Effector memory CD4-positive, alpha-beta T cell (primary cell): ENCODE measurements at regions not wholly inside any gene's neighbourhood (a gene's known extent, or its start where the extent isn't known, plus 50 kb on each side); places are given as distances from the start of the nearest gene placed in this dataset.

Experiments used
- DNase-seq, 3 donors: peaks; one replicate each; pipeline ENCODE4 v3.0.0-alpha.2; 2020
- H3K27ac ChIP-seq: 2 replicates; pipeline ENCODE4 v1.7.0; 2013; ENCODE audit warnings: mild to moderate bottlenecking, low read length, moderate library complexity; ENCODE audit not compliant: insufficient read depth, poor library complexity, severe bottlenecking
- H3K27me3 ChIP-seq: replicated peaks from 2 replicates; pipeline ENCODE4 v1.7.0; 2013; ENCODE audit warnings: mild to moderate bottlenecking, low read length; ENCODE audit not compliant: insufficient read depth, control insufficient read depth, poor library complexity, severe bottlenecking
- H3K36me3 ChIP-seq: 2 replicates; pipeline ENCODE4 v1.7.0; 2013; ENCODE audit warnings: mild to moderate bottlenecking, low read length, moderate library complexity; ENCODE audit not compliant: control insufficient read depth, insufficient read depth
- H3K4me1 ChIP-seq: 2 replicates; pipeline ENCODE4 v1.7.0; 2013; ENCODE audit warnings: low read length, mild to moderate bottlenecking; ENCODE audit not compliant: control insufficient read depth, insufficient read depth, poor library complexity, severe bottlenecking
- H3K4me3 ChIP-seq: 2 replicates; pipeline ENCODE4 v1.7.0; 2013; ENCODE audit warnings: low read length, low read depth, mild to moderate bottlenecking; ENCODE audit not compliant: insufficient read depth, poor library complexity, severe bottlenecking
- H3K9me3 ChIP-seq: 2 replicates; pipeline ENCODE4 v1.7.0; 2013; ENCODE audit warnings: mild to moderate bottlenecking, low read length, moderate library complexity; ENCODE audit not compliant: control insufficient read depth

- no peaks in the 10 kb centered on the region for H3K9me3 ChIP-seq
- no peaks in the 10 kb centered on the region for H3K36me3 ChIP-seq
- H3K4me3 ChIP-seq, result no peak overlapping the region
- no peaks in the 10 kb centered on the region for H3K4me1 ChIP-seq
- no peak overlapping the region for H3K27ac ChIP-seq
- DNase-seq, result no peak
- no peaks in the 10 kb centered on the region for H3K27me3 ChIP-seq
These were observed 1380.5 kb upstream of the SPRY2 start for GRCh38 chr13:81721400-81721799.

DNA sequence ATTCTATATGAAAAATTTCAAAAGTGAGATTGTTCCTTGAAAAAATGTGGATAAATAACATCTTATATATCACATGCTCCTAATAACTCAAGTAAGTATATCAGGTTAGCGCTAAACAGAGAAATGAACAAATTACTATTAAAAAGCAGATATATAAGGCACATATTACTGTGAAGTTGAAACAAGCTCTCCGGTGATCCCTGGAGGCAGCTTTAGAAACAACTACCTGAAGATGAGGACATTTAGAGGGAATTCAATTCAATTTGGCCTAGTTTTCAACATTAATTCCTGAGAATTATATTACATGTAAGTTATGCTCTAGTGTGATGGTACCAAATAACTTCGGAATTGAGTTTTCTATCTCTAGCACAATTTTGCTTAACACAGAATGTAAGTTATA is 1373.6 kb upstream of the SPRY2 start:
- DNase-seq, result no peak
- Histone ChIP-seq H3K27ac (no peak overlapping the region), H3K9me3 (no peaks in the 10 kb centered on the region), H3K4me1 (no peaks in the 10 kb centered on the region), H3K27me3 (no peaks in the 10 kb centered on the region), H3K36me3 (no peaks in the 10 kb centered on the region), H3K4me3 (no peak overlapping the region)

GRCh38 chr13:81713201-81713600 is 1372.3 kb upstream of the SPRY2 start:
- no peaks in the 10 kb centered on the region for H3K4me1 ChIP-seq
- H3K4me3 ChIP-seq, result no peak overlapping the region
- DNase-seq, result no peak
- H3K27ac ChIP-seq, result no peak overlapping the region
- H3K9me3 ChIP-seq, result no peaks in the 10 kb centered on the region
- H3K36me3 ChIP-seq, result no peaks in the 10 kb centered on the region
- no peaks in the 10 kb centered on the region for H3K27me3 ChIP-seq

- Histone ChIP-seq H3K27ac (no peak overlapping the region), H3K27me3 (no peaks in the 10 kb centered on the region), H3K4me3 (no peak overlapping the region), H3K9me3 (no peaks in the 10 kb centered on the region), H3K36me3 (no peaks in the 10 kb centered on the region), H3K4me1 (no peaks in the 10 kb centered on the region)
- DNase-seq, result no peak
These were observed 1356.9 kb upstream of the SPRY2 start for GRCh38 chr13:81697826-81698225.

DNA sequence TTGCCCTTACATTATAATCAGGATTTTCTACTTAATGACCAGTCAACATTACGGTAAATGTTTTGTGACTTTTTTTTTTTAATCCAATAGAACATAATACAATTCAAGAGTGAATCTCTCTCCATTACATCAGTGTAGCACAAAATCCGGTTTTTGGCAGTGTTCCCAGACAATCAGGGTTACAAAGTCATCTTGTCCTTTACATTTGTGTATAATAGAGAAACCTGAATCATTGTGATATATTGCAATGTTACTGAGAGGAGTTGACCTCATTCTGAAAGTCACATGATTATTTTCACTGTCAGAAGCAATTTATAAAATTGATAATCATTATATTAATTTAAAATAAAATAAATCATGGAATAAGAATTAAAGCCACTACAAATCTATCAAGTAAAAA is 1346.0 kb upstream of the SPRY2 start:
- DNase-seq, result no peak
- no peaks in the 10 kb centered on the region for H3K27me3 ChIP-seq
- H3K4me1 ChIP-seq, result no peaks in the 10 kb centered on the region
- no peaks in the 10 kb centered on the region for H3K36me3 ChIP-seq
- no peak overlapping the region for H3K27ac ChIP-seq
- H3K9me3 ChIP-seq, result no peaks in the 10 kb centered on the region
- H3K4me3 ChIP-seq, result no peak overlapping the region

- H3K27me3 ChIP-seq, result no peaks in the 10 kb centered on the region
- no peaks in the 10 kb centered on the region for H3K4me1 ChIP-seq
- H3K27ac ChIP-seq, result no peak overlapping the region
- DNase-seq, result no peak
- no peak overlapping the region for H3K4me3 ChIP-seq
- no peaks in the 10 kb centered on the region for H3K36me3 ChIP-seq
- no peaks in the 10 kb centered on the region for H3K9me3 ChIP-seq
These were observed 1342.6 kb upstream of the SPRY2 start for GRCh38 chr13:81683521-81683920.

- no peak overlapping the region for H3K4me3 ChIP-seq
- no peak overlapping the region for H3K27ac ChIP-seq
- no peaks in the 10 kb centered on the region for H3K27me3 ChIP-seq
- DNase-seq, result no peak
- no peaks in the 10 kb centered on the region for H3K4me1 ChIP-seq
- no peaks in the 10 kb centered on the region for H3K9me3 ChIP-seq
- H3K36me3 ChIP-seq, result no peaks in the 10 kb centered on the region
These were observed 1341.2 kb upstream of the SPRY2 start for GRCh38 chr13:81682081-81682630.

DNA sequence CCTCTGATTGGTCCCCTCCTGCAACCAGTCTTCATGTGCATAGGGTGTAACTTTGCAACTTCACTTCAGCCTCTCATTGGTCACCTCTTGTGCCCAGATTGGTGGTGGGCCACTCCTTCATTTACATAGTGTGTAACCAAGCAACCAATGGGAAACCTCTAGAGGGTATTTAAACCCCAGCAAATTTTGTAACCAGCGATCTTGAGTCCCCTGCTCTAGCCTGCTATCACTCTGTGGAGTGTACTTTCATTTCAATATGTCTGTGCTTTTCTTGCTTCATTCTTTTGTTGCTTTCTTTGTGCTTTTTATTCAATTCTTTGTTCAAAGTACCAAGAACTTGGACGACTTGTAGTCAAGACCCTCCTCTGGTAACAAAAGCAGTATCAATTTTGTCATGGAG is 1336.9 kb upstream of the SPRY2 start:
- Histone ChIP-seq H3K4me3 (no peak overlapping the region), H3K36me3 (no peaks in the 10 kb centered on the region), H3K27me3 (no peaks in the 10 kb centered on the region), H3K4me1 (no peaks in the 10 kb centered on the region), H3K27ac (no peak overlapping the region), H3K9me3 (no peaks in the 10 kb centered on the region)
- no peak for DNase-seq

DNA sequence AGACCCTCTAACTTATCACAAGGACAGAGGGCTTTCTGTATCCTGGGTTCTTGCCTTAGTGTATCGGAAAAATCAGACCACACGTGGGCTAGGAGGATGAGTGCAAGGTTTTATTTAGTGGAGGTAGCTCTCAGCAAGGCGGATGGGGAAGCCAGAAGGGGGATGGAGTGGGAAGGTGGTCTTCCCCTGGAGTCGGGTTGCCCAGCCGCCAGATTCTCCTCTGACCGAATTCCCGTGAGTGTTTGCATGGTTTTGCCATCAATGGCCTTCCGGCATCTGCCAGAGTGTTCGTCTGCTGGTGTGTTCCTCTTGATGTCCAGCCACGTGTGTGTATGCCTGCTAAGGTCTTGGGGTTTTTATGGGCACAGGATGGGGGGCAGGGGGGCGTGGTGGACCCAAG is 1335.1 kb upstream of the SPRY2 start:
- no peak for DNase-seq
- Histone ChIP-seq H3K27ac (no peak overlapping the region), H3K4me3 (no peak overlapping the region)

GRCh38 chr13:81671064-81671463 is 1330.1 kb upstream of the SPRY2 start:
- H3K36me3 ChIP-seq, result no peaks in the 10 kb centered on the region
- no peaks in the 10 kb centered on the region for H3K27me3 ChIP-seq
- DNase-seq, result no peak
- no peak overlapping the region for H3K27ac ChIP-seq
- no peaks in the 10 kb centered on the region for H3K9me3 ChIP-seq
- no peaks in the 10 kb centered on the region for H3K4me1 ChIP-seq
- H3K4me3 ChIP-seq, result no peak overlapping the region

More for the DNA sequence above, 1335.1 kb upstream of the SPRY2 start:
- H3K36me3 ChIP-seq, result no peaks in the 10 kb centered on the region
- no peaks in the 10 kb centered on the region for H3K4me1 ChIP-seq
- H3K27me3 ChIP-seq, result no peaks in the 10 kb centered on the region
- no peaks in the 10 kb centered on the region for H3K9me3 ChIP-seq

GRCh38 chr13:81670048-81670447 is 1329.1 kb upstream of the SPRY2 start:
- no peaks in the 10 kb centered on the region for H3K9me3 ChIP-seq
- DNase-seq, result no peak
- no peak overlapping the region for H3K27ac ChIP-seq
- no peaks in the 10 kb centered on the region for H3K4me1 ChIP-seq
- no peaks in the 10 kb centered on the region for H3K27me3 ChIP-seq
- no peak overlapping the region for H3K4me3 ChIP-seq
- no peaks in the 10 kb centered on the region for H3K36me3 ChIP-seq
